Medulla oblongata (tissue), 1 donor: ENCODE measurements at regions not wholly inside any gene's neighbourhood (a gene's known extent, or its start where the extent isn't known, plus 50 kb on each side); places are given as distances from the start of the nearest gene placed in this dataset.

ENCODE experiments used
- DNase-seq: peaks from one replicate; pipeline ENCODE4 v3.0.0-alpha.2; 2015; ENCODE audit errors: extremely low spot score

DNA sequence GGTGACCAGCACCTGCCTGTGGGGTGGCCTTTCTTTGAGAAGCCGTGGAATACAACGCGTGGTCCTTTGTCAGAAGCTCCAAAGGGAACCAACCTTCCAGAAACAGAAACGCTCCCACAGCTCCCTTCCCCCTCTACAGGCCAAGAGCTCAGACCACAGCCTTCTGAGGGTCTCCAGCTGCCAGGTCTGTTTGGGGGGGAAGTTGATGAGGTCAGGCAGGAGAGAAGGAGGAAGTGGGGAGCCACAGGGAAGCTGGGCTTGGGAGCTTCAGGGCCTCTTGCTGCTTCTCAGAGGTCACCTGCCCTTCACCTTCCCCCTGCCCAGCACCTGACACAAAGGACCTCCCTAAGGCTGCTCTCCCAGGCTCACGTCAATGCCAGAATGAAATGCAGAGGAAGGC lies 287.7 kb upstream of the ID2 start:
- DNase-seq = peak; percentile 31

DNA sequence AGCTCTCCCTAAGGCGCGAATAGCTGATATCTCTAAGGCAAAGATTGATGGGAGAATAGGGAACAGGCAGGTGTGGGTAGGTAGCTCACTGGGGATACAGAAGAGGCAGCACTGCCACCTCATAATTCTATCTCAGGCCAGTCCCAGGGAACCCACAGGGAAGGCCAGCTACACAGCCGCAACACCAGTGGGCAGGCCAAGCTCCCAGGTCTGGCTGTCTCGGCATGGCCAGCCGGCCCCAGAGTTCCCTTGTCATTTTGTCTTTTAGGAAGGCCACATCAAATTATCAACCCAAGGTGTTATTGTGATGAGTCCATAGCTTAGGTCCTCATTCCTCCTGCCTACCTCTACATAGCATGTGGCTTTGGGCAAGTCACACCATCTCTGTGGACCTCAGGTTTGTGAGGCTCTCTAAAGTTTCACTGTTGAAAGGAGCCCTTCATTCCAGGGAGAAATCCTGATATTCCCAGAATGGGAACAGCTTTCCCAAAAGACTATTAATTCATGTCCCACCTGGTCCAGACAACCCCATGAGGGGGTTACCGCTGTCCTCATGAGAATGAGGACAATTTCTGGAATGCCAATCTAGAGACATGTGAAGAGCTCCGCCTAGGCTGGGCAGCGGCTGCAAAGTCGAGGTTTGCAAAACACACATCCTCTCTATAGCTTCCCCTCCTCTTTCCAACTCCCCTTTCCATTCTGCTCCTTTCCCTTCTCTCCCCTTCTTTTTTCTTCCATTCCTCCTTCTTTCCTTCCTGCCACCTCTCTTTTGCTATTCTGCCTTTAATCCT lies 287.1 kb upstream of the ID2 start:
- no peak for DNase-seq

- no peak for DNase-seq
These were observed 286.1 kb upstream of the ID2 start for GRCh38 chr2:8395718-8396117.

DNA sequence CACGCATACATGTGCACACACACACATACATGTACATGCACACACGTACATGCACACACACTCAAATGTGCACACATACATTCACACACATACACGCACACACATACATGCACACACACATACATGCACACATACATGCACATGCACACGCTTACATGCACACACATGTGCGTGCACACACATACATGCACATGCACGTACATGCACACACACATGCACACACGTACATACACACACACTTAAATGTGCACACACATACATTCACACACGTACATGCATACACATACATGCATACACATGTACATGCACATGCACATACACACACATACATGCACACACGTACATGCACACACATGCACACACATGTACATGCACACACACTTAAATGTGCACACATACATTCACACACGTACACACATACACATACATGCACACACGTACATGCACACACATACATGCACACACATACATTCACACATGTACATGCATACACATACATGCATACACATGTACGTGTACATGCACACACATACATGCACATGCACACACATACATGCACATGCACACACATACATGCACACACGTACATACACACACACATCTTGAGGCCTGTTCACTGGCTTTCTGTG lies 283.7 kb upstream of the ID2 start:
- no peak for DNase-seq

DNA sequence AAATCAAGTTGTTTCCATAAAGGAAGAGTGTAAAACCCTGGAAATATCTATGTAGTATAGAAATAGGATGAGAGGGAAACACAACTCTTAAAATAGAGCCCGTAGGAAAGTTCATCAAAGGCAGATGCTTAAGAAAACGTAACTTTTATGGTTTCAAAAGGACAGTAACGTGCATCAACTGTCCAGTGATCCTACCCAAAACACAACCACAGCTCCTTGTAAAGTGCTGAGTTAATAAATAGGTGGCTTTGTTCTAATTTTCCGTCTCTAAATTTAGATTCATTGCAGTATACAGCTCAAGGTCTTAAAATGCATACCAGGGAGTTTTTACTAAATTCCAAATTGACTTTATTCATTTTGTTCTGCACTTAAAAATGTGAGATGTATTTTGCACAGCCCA lies 282.1 kb upstream of the ID2 start:
- no peak for DNase-seq

DNA sequence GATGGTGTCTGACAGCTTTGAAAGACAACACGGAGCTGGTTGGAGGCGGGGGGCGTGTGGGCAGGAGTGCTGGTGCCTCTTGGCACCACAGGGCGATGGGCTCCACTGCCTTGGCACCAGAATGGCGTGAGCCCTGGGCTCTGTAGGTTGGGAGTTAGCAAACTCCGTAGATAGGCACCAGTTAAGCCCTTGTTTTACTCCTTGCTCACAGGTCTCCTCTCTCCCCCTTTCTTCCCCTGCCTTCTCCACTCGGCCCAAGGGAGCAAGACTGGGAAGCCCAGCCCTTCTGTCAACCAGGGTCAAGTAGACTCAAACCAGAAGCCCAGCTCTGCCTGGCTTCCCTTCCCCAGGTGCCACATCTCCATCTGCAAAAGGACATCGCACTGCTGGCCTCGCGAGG lies 281.7 kb upstream of the ID2 start:
- no peak for DNase-seq

GRCh38 chr2:8402222-8402621 lies 279.6 kb upstream of the ID2 start:
- no peak for DNase-seq

GRCh38 chr2:8403876-8404275 lies 278.0 kb upstream of the ID2 start:
- DNase-seq = no peak

DNA sequence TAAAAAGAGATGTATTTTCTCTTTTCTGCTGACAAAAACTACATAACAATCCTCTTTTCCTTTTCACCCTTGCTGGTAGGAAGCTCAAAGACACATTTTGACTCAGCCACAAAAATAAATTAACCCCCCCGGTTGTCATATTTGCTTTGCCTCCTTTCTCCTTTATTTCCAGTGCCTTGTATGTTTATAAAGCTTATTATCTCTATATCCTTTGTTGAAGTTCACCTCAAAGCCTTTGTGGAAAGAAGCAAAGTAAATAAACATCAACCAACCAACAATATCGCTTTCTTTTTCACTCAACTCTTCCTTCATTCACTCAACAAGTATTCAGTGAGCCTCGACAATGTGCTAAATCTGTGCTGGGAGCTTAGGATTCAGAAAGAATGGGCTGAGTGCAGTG lies 276.5 kb upstream of the ID2 start:
- no peak for DNase-seq

- no peak for DNase-seq
These were observed 275.6 kb upstream of the ID2 start for GRCh38 chr2:8406271-8406670.

DNA sequence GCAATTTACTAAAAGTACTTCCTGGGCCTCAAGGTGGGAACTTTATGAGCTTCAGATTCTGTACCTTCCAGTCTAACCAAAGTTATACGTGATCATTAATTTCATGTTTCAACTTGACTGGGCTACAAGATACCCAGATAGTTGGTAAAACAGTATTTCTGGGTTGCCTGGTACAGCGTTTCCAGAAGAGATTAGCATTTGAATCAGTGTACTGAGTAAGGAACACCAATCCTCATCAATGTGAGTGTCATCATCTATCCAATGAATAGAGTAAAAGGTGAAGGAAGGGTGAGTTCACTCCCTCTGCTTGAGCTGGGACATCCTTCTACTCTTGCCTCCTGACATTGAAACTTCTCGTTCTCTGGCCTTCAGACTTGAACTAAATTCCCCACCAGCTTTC lies 274.5 kb upstream of the ID2 start:
- no peak for DNase-seq

DNA sequence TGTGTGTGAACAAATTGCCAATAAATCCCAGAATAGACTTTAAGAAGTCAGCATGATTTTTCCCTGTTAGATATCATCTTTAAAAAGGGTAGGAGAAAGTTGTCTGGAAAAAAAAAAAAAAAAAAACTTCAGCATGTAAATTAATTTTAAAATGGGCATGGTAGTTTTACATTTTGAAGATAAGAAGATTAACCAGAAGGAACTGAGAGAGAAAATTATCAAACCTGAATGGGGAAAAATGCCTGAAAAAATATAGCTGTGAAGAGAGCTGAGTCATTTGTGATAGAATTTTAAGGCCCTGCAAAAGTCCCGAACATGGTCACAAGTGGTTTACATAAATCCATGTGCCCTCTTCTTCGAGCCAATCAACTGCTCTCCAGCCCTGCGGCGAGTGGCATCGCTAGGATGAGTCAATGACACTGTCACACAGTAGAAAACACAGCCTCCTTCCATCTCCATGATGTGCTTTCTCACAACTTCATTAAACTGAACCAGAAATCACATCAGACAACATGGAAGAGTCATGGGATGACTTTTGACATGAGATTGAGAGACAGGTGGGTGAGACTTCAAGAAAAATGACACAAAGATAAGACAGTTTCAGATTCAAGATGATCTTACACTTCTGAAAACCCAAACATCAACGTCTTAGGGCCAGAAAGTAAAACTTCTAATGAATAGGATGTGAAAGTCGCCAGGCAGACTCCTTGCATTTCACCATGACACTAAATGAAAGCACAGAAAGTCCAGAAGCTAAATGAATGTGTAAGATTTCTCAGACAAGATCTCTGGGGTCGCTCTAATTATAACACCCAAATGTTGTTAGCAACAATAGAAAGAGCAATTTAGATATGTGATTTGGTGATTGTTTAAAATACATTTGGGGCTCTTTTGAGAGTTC lies 273.0 kb upstream of the ID2 start:
- DNase-seq = peak; percentile 31

DNA sequence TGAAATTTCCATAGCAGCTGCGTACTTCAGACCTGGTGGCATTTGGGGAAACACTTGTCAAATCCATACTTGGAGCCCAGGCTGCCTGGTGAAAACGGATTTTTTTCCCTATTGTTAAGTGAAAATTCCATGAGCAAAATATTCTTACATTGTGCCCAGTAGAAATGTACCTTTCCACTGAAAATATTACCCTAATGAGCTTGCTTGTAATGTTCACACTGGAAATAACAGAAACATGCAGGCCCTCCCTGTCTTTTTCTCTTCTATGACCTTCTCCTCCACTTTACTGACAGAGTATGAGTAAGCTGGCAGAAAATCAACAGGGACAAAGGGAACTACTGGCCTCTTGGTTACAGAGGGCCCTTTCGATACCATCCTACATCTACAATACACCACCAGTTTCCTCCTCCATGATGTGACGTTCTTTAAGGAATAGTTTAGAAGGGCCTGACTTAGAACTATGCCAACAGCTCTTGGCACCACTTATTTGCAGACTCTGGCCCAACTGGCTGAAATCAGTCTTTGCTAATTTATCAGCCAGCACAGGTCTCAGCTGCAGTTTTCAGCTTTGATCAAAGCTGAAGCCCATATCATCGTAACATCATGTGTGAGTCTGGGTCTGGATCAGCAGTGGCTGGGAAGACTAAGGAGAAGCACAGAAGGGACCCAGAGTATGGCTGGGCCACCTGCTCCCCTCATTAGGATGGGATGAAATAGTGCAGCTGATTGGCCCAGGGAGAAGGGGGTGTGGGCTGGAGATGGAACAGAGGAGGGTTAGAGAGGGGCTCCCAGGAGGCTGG lies 272.2 kb upstream of the ID2 start:
- peak; percentile 27 for DNase-seq

- no peak for DNase-seq
These were observed 269.8 kb upstream of the ID2 start for GRCh38 chr2:8412082-8412481.

DNA sequence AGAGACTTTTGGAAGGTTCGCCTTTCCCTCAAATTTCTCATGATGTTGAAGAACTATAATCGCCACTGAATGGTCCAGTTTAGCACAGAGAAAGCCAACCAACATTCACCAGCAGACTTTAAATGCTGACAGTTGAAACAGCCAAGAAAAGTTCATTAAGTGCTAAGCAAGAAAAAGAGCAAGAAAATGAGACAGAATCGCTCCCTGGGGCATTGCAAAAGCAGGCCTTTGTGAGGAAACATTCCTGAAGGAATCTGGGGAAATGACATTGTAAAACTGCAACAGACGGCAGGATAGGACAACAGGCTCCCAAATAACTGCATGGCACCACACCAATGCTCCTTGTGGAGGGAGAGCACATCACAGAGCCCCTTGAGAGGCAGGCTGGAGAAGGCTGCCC lies 269.3 kb upstream of the ID2 start:
- peak; percentile 70 for DNase-seq

DNA sequence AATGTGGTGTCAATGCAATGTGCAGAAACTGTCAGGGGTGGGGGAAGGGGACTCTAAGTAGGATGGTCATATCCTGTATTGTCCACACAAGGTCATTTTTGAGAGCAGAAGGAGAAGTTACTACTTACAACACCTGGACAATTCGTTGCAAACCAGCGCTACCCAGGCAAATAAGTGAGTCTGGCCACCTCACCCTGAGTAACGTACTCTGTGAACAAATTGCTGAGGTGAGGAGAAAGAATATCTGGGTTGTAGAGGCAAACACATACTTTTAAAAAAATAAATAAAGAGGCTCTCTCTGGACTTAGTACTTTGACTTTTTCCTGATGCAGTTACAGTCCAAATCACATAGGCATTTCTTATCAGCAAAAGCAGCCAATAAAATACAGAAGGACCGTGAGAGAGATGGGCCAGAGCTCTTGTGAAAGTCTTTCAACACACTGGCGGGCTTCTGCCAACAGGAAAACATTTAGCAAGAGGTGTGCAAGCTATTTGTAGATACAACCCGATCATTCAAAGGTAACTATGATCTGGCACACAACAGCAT lies 268.2 kb upstream of the ID2 start:
- no peak for DNase-seq

DNA sequence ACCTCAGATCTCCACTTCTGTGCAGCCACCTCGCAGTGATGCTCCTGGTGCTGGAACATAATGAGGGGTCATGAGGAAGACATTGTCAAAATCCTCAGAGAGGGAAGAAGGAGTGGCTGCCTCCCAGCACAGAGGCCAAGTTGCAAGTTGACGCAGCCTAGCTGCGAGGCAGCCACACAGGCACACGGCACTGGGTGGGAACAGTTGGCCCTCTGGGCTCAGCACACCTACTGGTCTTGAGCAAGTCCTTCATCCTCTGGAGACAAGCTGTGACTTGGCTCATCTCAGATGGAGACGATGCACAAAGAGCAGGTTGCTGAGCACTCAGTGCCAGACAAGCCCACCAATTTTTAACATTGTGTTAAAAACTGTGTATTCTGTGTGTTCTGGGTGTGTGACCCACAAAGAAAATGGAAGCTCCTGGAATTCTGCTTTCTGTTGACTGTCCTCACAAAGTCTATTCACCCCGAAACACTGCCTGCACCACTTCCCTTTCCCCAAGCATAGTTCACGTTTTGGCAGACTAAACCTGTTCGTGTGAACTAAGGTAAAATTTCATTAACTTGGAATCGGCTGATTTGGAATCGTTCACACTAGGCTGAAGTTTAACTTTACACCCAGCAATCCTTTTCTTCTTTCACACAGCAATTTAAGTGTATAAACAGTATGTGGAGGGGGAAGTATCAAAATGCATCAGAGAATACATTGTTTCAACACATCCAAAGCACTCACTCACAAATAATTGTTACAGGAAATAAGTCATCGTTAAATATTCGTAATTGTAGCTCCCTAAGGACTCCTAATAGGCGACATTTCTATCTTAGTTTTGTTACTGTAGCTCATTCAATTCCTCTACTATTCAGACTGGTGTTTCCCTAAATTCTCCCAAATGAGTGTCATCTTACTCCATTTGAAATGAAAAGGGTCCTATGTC lies 266.6 kb upstream of the ID2 start:
- no peak for DNase-seq

DNA sequence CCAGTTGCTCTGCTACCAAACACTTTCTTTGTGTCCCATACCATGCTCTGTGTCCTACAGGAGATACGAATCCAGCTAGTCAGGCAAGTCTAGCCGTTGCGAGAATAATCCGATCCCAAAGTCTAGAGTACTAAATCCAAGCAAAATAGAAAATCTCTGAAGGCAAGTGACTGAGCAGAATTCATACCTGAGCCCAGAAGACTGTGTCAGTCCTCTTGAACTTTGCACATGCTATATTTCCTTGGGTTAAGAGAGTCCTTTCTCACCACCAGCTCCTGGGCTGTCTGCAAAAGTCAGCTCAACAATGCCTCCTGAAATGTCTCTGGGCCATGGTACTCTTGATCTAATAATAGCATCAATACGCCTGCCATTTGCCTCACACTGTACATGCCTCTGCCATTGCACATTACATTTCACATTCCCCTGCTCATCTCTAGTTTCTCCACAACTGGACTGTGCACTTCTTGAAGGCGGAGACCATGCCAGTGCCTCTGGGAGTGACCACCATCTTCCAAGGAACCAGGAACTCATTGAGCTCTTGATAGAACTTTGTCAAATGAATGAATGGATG lies 265.8 kb upstream of the ID2 start:
- no peak for DNase-seq

- DNase-seq = no peak
These were observed 264.7 kb upstream of the ID2 start for GRCh38 chr2:8416849-8417832.
